Peyer's patch (tissue), 4 donors: ENCODE measurements at regions not wholly inside any gene's neighbourhood (a gene's known extent, or its start where the extent isn't known, plus 50 kb on each side); places are given as distances from the start of the nearest gene placed in this dataset.

Experiments
- CTCF ChIP-seq, 6 experiments: fragments of 450-650 bp in 4 of 6; fragments of 200-600 bp in 2 of 6; sonication (generic) in 1 of 6; IDR thresholded peaks; one replicate each; pipeline ENCODE4 v1.5.1; 2017 to 2019; ENCODE audit warnings: antibody characterized with exemption in 6 of 6, mild to moderate bottlenecking in 3 of 6, moderate library complexity in 1 of 6
- POLR2A ChIP-seq, 2 donors: fragments of 450-650 bp; IDR thresholded peaks; one replicate each; pipeline ENCODE4 v1.5.1; 2017; ENCODE audit warnings: antibody characterized with exemption in 2 of 2, mild to moderate bottlenecking in 2 of 2, moderate library complexity in 2 of 2

- TF ChIP-seq CTCF (IDR thresholded peaks at IDR 0.05) = no peak
- TF ChIP-seq POLR2A (IDR thresholded peaks at IDR 0.05) = no peak
Measured at GRCh38 chr3:125693887-125694286, 98.6 kb upstream of the OSBPL11 start.
